Panc1 (cell line): ENCODE measurements at regions not wholly inside any gene's neighbourhood (a gene's known extent, or its start where the extent isn't known, plus 50 kb on each side); places are given as distances from the start of the nearest gene placed in this dataset.

ENCODE experiments used
- ATAC-seq: fragments of 200-7000 bp; cut with Tn5 transposase; 2 replicates; pipeline ENCODE4 v1.9.1; 2020; ENCODE audit warnings: mild to moderate bottlenecking, moderate library complexity
- BruUV-seq: library from RNA; stranded (reverse); fragments of 400-500 nt; replicated peaks from 2 replicates; lab custom pipeline; 2021; lab: Mats Ljungman, UMichigan
- CTCF ChIA-PET: fragments of 300-600 bp; sonication (Branson Sonifier 250); formaldehyde crosslinking; loops from one replicate; lab custom pipeline; 2022; ENCODE audit warnings: antibody characterized with exemption; lab: Charles Lee
- POLR2A ChIA-PET: fragments of 300-600 bp; sonication (Branson Sonifier 250); formaldehyde crosslinking; loops from one replicate; lab custom pipeline; 2022; ENCODE audit warnings: antibody characterized with exemption; lab: Charles Lee
- DNase-seq: peaks from one replicate; pipeline ENCODE4 v3.0.0-alpha.2; 2010; ENCODE audit warnings: low read depth, low spot score
- H3K27ac ChIP-seq: 2 replicates; pipeline ENCODE4 v1.5.1; 2011; ENCODE audit warnings: mild to moderate bottlenecking, low read length, inconsistent platforms
- H3K27me3 ChIP-seq: fragments of 200-500 bp; sonication (Bioruptor generic); 2 replicates; pipeline ENCODE4 v1.6.0; 2014; ENCODE audit warnings: low read length, inconsistent platforms; ENCODE audit not compliant: control insufficient read depth, insufficient read depth
- H3K36me3 ChIP-seq: fragments of 200-500 bp; sonication (Bioruptor generic); 2 replicates; pipeline ENCODE4 v1.5.1; 2014; ENCODE audit warnings: inconsistent platforms, mild to moderate bottlenecking, low read length, moderate library complexity; ENCODE audit not compliant: control insufficient read depth, insufficient read depth
- H3K4me1 ChIP-seq: 2 replicates; pipeline ENCODE4 v1.5.1; 2011; ENCODE audit warnings: inconsistent platforms, mild to moderate bottlenecking, low read length, moderate library complexity; ENCODE audit not compliant: control insufficient read depth, insufficient read depth
- H3K4me3 ChIP-seq, 2 experiments: 2 replicates each; pipeline ENCODE4 v1.5.1; 2011 to 2012; ENCODE audit warnings: low read depth in 2 of 2, low read length in 2 of 2, mild to moderate bottlenecking in 2 of 2, inconsistent platforms in 1 of 2, moderate library complexity in 1 of 2
- H3K9me3 ChIP-seq: fragments of 200-500 bp; sonication (Bioruptor generic); 2 replicates; pipeline ENCODE4 v1.5.1; 2014; ENCODE audit warnings: low read depth, mild to moderate bottlenecking, inconsistent platforms, low read length, moderate library complexity; ENCODE audit not compliant: control insufficient read depth, insufficient read depth
- POLR2AphosphoS5 ChIP-seq: IDR thresholded peaks from 2 replicates; pipeline ENCODE4 v1.6.1; 2012; ENCODE audit warnings: mild to moderate bottlenecking, low read depth, low read length, moderate library complexity
- SIN3A ChIP-seq: IDR thresholded peaks from 2 replicates; pipeline ENCODE4 v1.6.1; 2012; ENCODE audit warnings: low read depth, mild to moderate bottlenecking, low read length, moderate library complexity, borderline replicate concordance; ENCODE audit not compliant: insufficient read depth
- TCF7L2 ChIP-seq: IDR thresholded peaks from 2 replicates; pipeline ENCODE4 v1.6.1; 2011; ENCODE audit warnings: mild to moderate bottlenecking, low read depth, low read length, inconsistent platforms
- in situ Hi-C: cut with HindIII; loops from 2 replicates; pipeline ENCODE4 v1.10.0; 2016; ENCODE audit warnings: low sequenced_read_pairs, low pct_unique_long_range_greater_than_20kb
- intact Hi-C: fragments of 100-400 bp; cut with micrococcal nuclease; formaldehyde crosslinking; loops from one replicate; pipeline ENCODE4 v1.10.0; 2022; ENCODE audit not compliant: unreplicated experiment
- TF ChIP-seq, protein P1 (sequence below), 2 experiments: IDR thresholded peaks; 2 replicates each; pipeline ENCODE4 v1.6.1; 2011 to 2012; ENCODE audit warnings: low read depth in 2 of 2, control low read depth in 1 of 2, low read length in 1 of 2, mild to moderate bottlenecking in 1 of 2, moderate library complexity in 1 of 2; ENCODE audit not compliant: insufficient read depth in 1 of 2
- TF ChIP-seq, protein P2 (sequence below): fragments of 450-650 bp; IDR thresholded peaks from 2 replicates; pipeline ENCODE4 v1.5.1; 2017; ENCODE audit warnings: mild to moderate bottlenecking

DNA sequence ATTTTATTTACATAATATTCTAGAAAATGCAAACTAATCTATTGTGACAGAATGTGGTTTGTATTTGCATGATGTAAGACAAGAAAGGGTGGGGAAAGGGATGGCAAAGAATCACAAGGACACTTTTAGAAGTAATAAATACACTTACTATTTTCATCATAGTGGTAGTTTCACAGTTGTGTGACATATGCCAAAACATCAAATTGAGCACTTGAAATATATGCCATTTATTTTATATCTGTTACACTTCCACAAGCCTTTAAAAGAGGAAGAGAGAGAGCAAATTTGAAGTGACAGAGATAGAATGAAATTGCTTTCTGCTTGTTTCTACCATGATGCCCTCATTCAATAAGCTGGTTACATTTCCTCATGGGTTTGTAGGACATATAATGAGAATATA, 230.0 kb upstream of the NWD2 start:
- H3K4me1 ChIP-seq = no peaks in the 10 kb centered on the region
- BruUV-seq = no TSS peak
- no peaks in the 10 kb centered on the region for H3K36me3 ChIP-seq
- no peak overlapping the region for H3K4me3 ChIP-seq
- TF ChIP-seq, protein P1, sequence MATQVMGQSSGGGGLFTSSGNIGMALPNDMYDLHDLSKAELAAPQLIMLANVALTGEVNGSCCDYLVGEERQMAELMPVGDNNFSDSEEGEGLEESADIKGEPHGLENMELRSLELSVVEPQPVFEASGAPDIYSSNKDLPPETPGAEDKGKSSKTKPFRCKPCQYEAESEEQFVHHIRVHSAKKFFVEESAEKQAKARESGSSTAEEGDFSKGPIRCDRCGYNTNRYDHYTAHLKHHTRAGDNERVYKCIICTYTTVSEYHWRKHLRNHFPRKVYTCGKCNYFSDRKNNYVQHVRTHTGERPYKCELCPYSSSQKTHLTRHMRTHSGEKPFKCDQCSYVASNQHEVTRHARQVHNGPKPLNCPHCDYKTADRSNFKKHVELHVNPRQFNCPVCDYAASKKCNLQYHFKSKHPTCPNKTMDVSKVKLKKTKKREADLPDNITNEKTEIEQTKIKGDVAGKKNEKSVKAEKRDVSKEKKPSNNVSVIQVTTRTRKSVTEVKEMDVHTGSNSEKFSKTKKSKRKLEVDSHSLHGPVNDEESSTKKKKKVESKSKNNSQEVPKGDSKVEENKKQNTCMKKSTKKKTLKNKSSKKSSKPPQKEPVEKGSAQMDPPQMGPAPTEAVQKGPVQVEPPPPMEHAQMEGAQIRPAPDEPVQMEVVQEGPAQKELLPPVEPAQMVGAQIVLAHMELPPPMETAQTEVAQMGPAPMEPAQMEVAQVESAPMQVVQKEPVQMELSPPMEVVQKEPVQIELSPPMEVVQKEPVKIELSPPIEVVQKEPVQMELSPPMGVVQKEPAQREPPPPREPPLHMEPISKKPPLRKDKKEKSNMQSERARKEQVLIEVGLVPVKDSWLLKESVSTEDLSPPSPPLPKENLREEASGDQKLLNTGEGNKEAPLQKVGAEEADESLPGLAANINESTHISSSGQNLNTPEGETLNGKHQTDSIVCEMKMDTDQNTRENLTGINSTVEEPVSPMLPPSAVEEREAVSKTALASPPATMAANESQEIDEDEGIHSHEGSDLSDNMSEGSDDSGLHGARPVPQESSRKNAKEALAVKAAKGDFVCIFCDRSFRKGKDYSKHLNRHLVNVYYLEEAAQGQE (IDR thresholded peaks at IDR 0.05; ENCODE audit: insufficient read depth in 1 of 2, low read depth in 2 of 2, low read length in 1 of 2) = no peak
- TF ChIP-seq POLR2AphosphoS5 = no peak
- TF ChIP-seq SIN3A = no peak
- TF ChIP-seq TCF7L2 = no peak
- TF ChIP-seq, protein P2, sequence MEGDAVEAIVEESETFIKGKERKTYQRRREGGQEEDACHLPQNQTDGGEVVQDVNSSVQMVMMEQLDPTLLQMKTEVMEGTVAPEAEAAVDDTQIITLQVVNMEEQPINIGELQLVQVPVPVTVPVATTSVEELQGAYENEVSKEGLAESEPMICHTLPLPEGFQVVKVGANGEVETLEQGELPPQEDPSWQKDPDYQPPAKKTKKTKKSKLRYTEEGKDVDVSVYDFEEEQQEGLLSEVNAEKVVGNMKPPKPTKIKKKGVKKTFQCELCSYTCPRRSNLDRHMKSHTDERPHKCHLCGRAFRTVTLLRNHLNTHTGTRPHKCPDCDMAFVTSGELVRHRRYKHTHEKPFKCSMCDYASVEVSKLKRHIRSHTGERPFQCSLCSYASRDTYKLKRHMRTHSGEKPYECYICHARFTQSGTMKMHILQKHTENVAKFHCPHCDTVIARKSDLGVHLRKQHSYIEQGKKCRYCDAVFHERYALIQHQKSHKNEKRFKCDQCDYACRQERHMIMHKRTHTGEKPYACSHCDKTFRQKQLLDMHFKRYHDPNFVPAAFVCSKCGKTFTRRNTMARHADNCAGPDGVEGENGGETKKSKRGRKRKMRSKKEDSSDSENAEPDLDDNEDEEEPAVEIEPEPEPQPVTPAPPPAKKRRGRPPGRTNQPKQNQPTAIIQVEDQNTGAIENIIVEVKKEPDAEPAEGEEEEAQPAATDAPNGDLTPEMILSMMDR = no peak
- ChIA-PET CTCF (no interaction called here), POLR2A (no interaction called here)
- H3K27ac ChIP-seq = no peak overlapping the region
- DNase-seq (no peak), ATAC-seq (no peak)
- no peaks in the 10 kb centered on the region for H3K9me3 ChIP-seq
- intact Hi-C loops (no loop called here), in situ Hi-C loops (no loop called here)
- no peaks in the 10 kb centered on the region for H3K27me3 ChIP-seq

DNA sequence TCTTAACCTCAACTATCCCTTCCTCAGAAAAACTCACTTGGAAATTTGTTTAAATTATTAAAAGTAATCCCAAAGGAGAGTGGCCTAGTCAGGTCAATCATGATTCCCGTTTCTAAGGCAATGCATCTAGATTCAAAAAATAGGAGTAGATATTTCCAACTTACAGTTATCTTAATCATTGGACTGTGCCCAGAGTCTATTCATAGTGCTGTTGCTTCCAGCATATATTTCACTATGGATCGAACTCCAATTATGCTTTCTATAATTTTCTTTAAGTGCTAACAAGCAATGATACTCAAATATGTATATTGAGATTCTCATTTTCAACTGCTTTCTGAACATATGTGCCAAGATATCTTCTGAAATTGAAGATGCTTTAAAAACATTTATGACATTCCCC, 229.2 kb upstream of the NWD2 start:
- CTCF ChIA-PET = no interaction called here
- no TSS peak for BruUV-seq
- intact Hi-C loops = no loop called here

More for the DNA sequence above, 229.2 kb upstream of the NWD2 start:
- DNase-seq = no peak
- TF ChIP-seq POLR2AphosphoS5 = no peak
- TF ChIP-seq, protein P2 = no peak
- TF ChIP-seq TCF7L2 = no peak
- TF ChIP-seq, protein P1 (IDR thresholded peaks at IDR 0.05; ENCODE audit: insufficient read depth in 1 of 2, low read depth in 2 of 2, low read length in 1 of 2) = no peak
- TF ChIP-seq SIN3A = no peak
- no peaks in the 10 kb centered on the region for H3K27me3 ChIP-seq
- H3K36me3 ChIP-seq = no peaks in the 10 kb centered on the region
- H3K4me1 ChIP-seq = no peaks in the 10 kb centered on the region
- H3K27ac ChIP-seq = no peak overlapping the region
- H3K9me3 ChIP-seq = no peaks in the 10 kb centered on the region
- no peak for ATAC-seq
- no peak overlapping the region for H3K4me3 ChIP-seq
- POLR2A ChIA-PET = no interaction called here
- in situ Hi-C loops = no loop called here
